Breast epithelium (tissue), 3 donors: ENCODE measurements at regions not wholly inside any gene's neighbourhood (a gene's known extent, or its start where the extent isn't known, plus 50 kb on each side); places are given as distances from the start of the nearest gene placed in this dataset.

Source experiments
- CTCF ChIP-seq, 3 donors: fragments of 450-650 bp; IDR thresholded peaks; one replicate each; pipeline ENCODE4 v1.5.1; 2016 to 2017; ENCODE audit warnings: antibody characterized with exemption in 3 of 3, mild to moderate bottlenecking in 3 of 3, moderate library complexity in 3 of 3
- POLR2A ChIP-seq: fragments of 450-650 bp; IDR thresholded peaks from one replicate; pipeline ENCODE4 v1.6.1; 2016; ENCODE audit warnings: antibody characterized with exemption, mild to moderate bottlenecking, moderate library complexity
- POLR2AphosphoS5 ChIP-seq, 3 donors: sonication (generic); formaldehyde crosslinking; IDR thresholded peaks; one replicate each; pipeline ENCODE4 v1.6.1; 2017; ENCODE audit warnings: antibody characterized with exemption in 3 of 3

DNA sequence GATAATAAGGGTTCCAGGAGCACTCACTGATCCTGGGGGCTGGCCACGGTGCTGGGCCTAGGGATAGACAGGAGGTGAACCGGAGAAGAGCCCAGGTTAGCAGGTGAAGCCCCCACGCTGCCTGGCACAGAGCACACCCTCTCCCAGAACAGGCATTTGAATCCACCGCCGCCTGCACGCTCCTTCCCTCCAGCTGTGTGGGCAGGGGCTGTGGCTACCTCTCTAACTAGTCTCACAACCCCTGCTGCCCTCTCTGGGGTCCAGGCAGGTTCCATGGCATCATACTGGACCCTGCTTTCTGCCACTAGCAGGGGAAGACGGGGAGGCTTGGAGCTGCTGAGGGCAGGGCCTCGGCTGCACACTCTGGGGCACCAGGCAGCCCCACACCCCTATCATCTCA is 358.0 kb downstream of the CTTN start:
- no peak for TF ChIP-seq CTCF (IDR thresholded peaks at IDR 0.05)
- no peak for TF ChIP-seq POLR2A
- no peak for TF ChIP-seq POLR2AphosphoS5 (IDR thresholded peaks at IDR 0.05)
